NB4 (cell line): ENCODE measurements at regions not wholly inside any gene's neighbourhood (a gene's known extent, or its start where the extent isn't known, plus 50 kb on each side); places are given as distances from the start of the nearest gene placed in this dataset.

Experiments used
- DNase-seq: peaks from one replicate; pipeline ENCODE4 v3.0.0; 2010; ENCODE audit warnings: low read depth
- H3K4me3 ChIP-seq: one replicate; pipeline ENCODE4 v1.5.1; 2011; ENCODE audit warnings: mild to moderate bottlenecking, low read depth, low read length, moderate library complexity
- CTCF ChIP-seq: IDR thresholded peaks from one replicate; pipeline ENCODE4 v1.5.1; 2012; ENCODE audit warnings: low read depth, low read length
- MYC ChIP-seq: IDR thresholded peaks from 2 replicates; pipeline ENCODE4 v1.6.1; 2011; ENCODE audit warnings: low read depth, low read length
- POLR2A ChIP-seq: IDR thresholded peaks from 2 replicates; pipeline ENCODE4 v1.6.1; 2011; ENCODE audit warnings: mild to moderate bottlenecking; ENCODE audit not compliant: insufficient read length; ENCODE audit errors: extremely low read depth
- TF ChIP-seq, protein P1 (sequence below): IDR thresholded peaks from 2 replicates; pipeline ENCODE4 v1.6.1; 2011; ENCODE audit warnings: low read depth, low read length

GRCh38 chr7:25541877-25542276 lies 313.6 kb upstream of the NPVF start:
- DNase-seq: no peak
- no peak for TF ChIP-seq CTCF
- TF ChIP-seq, protein P1, sequence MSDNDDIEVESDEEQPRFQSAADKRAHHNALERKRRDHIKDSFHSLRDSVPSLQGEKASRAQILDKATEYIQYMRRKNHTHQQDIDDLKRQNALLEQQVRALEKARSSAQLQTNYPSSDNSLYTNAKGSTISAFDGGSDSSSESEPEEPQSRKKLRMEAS: no peak
- TF ChIP-seq POLR2A: no peak
- TF ChIP-seq MYC: no peak
- H3K4me3 ChIP-seq: no peak overlapping the region

DNA sequence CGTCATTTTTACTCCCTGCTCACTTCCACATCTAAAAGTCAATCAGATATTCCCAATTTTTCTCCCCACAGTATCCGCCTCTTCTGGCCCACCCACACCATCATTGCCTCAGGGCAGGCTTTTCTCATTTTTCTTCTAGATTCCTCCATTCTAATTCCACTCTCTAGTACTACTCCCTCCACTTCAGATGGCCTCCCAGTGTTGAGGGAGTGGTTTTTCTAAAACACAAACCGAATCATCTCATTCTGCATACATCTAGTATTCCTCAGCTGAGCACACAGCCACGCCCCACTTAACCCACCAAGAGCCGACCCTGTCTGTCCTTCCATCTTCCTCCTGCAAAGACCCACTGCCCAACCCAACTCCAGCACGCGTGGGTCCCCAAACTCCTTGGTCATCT lies 314.9 kb upstream of the NPVF start:
- TF ChIP-seq POLR2A (no peak), CTCF (no peak), MYC (no peak)
- TF ChIP-seq, protein P1: no peak
- DNase-seq: no peak
- no peak overlapping the region for H3K4me3 ChIP-seq

GRCh38 chr7:25543798-25544197 lies 315.5 kb upstream of the NPVF start:
- TF ChIP-seq CTCF: no peak
- no peak overlapping the region for H3K4me3 ChIP-seq
- DNase-seq: no peak

- TF ChIP-seq POLR2A (no peak), CTCF (no peak), MYC (no peak)
- TF ChIP-seq, protein P1: no peak
- no peak overlapping the region for H3K4me3 ChIP-seq
- no peak for DNase-seq
Measured at GRCh38 chr7:25544254-25544653, 316.0 kb upstream of the NPVF start.

GRCh38 chr7:25545124-25546008 lies 317.1 kb upstream of the NPVF start:
- TF ChIP-seq CTCF: no peak
- no peak for TF ChIP-seq MYC
- DNase-seq: no peak
- no peak overlapping the region for H3K4me3 ChIP-seq

GRCh38 chr7:25546306-25546705 lies 318.0 kb upstream of the NPVF start:
- H3K4me3 ChIP-seq: no peak overlapping the region
- TF ChIP-seq, protein P1: no peak
- no peak for TF ChIP-seq CTCF
- no peak for TF ChIP-seq POLR2A
- no peak for TF ChIP-seq MYC
- DNase-seq: no peak
